Neural crest cell (in vitro differentiated cells): ENCODE measurements at regions not wholly inside any gene's neighbourhood (a gene's known extent, or its start where the extent isn't known, plus 50 kb on each side); places are given as distances from the start of the nearest gene placed in this dataset.
"Not testable (repeated sequence)": the region's sequence is repeated elsewhere in the genome, so short reads cannot be mapped to it uniquely, and the experiment has no call there.

Source experiments
- DNase-seq: peaks from one replicate; pipeline ENCODE4 v3.0.0; 2021; ENCODE audit warnings: low read depth, mixed read lengths, low spot score
- H3K27ac Mint-ChIP-seq: one replicate; pipeline ENCODE4 v1.8.0; 2021; ENCODE audit warnings: mild to moderate bottlenecking, mixed read lengths; ENCODE audit not compliant: unreplicated experiment
- H3K27me3 Mint-ChIP-seq: 2 replicates; pipeline ENCODE4 v1.8.0; 2021; ENCODE audit warnings: low read depth, mild to moderate bottlenecking, mixed read lengths
- H3K36me3 Mint-ChIP-seq: 2 replicates; pipeline ENCODE4 v1.8.0; 2021; ENCODE audit warnings: low read depth, mild to moderate bottlenecking, mixed read lengths
- H3K4me1 Mint-ChIP-seq: 2 replicates; pipeline ENCODE4 v1.8.0; 2021; ENCODE audit warnings: mixed read lengths
- H3K4me3 Mint-ChIP-seq: one replicate; pipeline ENCODE4 v1.8.0; 2021; ENCODE audit warnings: mild to moderate bottlenecking, mixed read lengths
- H3K9me3 Mint-ChIP-seq: 2 replicates; pipeline ENCODE4 v1.8.0; 2021; ENCODE audit warnings: mixed read lengths
- CTCF ChIP-seq: fragments of 200-600 bp; sonication (generic); conservative IDR thresholded peaks from 2 replicates; pipeline ENCODE4 v1.5.0; 2021; ENCODE audit warnings: antibody characterized with exemption, mild to moderate bottlenecking

DNA sequence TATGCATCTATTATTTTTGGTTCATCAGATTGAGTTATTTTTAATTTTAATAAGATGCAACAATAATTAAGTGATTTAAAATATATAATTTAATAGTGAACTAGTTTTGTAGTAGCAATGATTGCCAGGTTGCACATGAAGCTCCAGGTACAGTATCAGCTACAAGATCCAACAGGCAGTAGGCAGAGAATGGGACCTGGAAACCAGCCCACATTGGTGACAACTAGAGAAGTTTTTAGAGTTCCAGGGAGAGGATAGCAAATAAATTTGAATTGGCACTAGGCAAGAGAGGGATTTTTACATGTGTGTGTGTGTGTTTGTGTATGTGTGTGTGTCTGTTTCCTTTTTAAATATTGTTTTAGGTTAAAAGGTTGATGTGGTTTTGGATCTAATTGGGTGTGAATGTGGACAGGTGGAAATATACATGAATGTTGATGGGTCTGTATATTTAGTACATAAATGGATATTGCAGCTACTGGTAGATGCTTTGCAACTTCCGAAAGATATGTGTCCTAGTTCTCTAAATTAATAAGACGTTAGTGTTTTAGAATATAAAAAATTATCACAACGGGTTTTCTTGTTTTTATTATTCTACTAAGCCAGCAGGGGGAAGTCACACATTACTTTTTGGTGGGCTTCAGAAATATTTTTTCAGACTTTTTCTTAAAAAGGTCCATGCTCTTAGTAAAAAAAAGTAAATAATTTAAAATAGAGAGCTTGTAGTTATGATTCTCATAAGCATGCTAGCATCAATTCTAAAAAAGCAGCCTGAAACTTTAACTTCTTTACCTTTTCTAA is 110.1 kb upstream of the GBE1 start:
- Mint-ChIP-seq H3K4me1 (peaks cover 4% of the 10 kb centered on the region), H3K27ac (no peak overlapping the region), H3K36me3 (no peaks in the 10 kb centered on the region), H3K9me3 (peaks cover 5% of the 10 kb centered on the region), H3K4me3 (no peak overlapping the region), H3K27me3 (no peaks in the 10 kb centered on the region)
- no peak for DNase-seq
- TF ChIP-seq CTCF: peak; percentile 61

- Mint-ChIP-seq H3K27me3 (no peaks in the 10 kb centered on the region), H3K4me3 (no peak overlapping the region), H3K36me3 (no peaks in the 10 kb centered on the region), H3K4me1 (peaks cover 10% of the 10 kb centered on the region), H3K9me3 (peaks cover 5% of the 10 kb centered on the region), H3K27ac (no peak overlapping the region)
- TF ChIP-seq CTCF: no peak
- no peak for DNase-seq
Measured at GRCh38 chr3:81869382-81869781, 107.9 kb upstream of the GBE1 start.

- no peak for TF ChIP-seq CTCF
- Mint-ChIP-seq H3K27me3 (no peaks in the 10 kb centered on the region), H3K9me3 (peaks cover 5% of the 10 kb centered on the region), H3K4me1 (peaks cover 15% of the 10 kb centered on the region), H3K27ac (no peak overlapping the region), H3K36me3 (no peaks in the 10 kb centered on the region), H3K4me3 (no peak overlapping the region)
- no peak for DNase-seq
Measured at GRCh38 chr3:81868597-81868996, 107.2 kb upstream of the GBE1 start.

- Mint-ChIP-seq H3K36me3 (no peaks in the 10 kb centered on the region), H3K27me3 (no peaks in the 10 kb centered on the region), H3K4me3 (no peak overlapping the region), H3K27ac (no peak overlapping the region), H3K9me3 (peaks cover 5% of the 10 kb centered on the region), H3K4me1 (peaks cover 15% of the 10 kb centered on the region)
- DNase-seq: no peak
- TF ChIP-seq CTCF: no peak
Measured at GRCh38 chr3:81867875-81868274, 106.4 kb upstream of the GBE1 start.

- H3K27ac Mint-ChIP-seq, DNase-seq, H3K36me3 Mint-ChIP-seq, H3K4me3 Mint-ChIP-seq, H3K9me3 Mint-ChIP-seq, H3K27me3 Mint-ChIP-seq: not testable (repeated sequence)
- H3K4me1 Mint-ChIP-seq: peaks cover 19% of the 10 kb centered on the region
Measured at GRCh38 chr3:81865164-81865563, 103.7 kb upstream of the GBE1 start.

GRCh38 chr3:81864272-81864671 is 102.8 kb upstream of the GBE1 start:
- no peak overlapping the region for H3K4me3 Mint-ChIP-seq
- no peak for TF ChIP-seq CTCF
- H3K27me3 Mint-ChIP-seq: no peaks in the 10 kb centered on the region
- no peaks in the 10 kb centered on the region for H3K36me3 Mint-ChIP-seq
- no peak overlapping the region for H3K27ac Mint-ChIP-seq
- peaks cover 15% of the 10 kb centered on the region for H3K4me1 Mint-ChIP-seq
- H3K9me3 Mint-ChIP-seq: no peaks in the 10 kb centered on the region
- no peak for DNase-seq
